Epithelial cell of esophagus (primary cell): ENCODE measurements at regions not wholly inside any gene's neighbourhood (a gene's known extent, or its start where the extent isn't known, plus 50 kb on each side); places are given as distances from the start of the nearest gene placed in this dataset.

Source experiments
- DNase-seq: peaks from one replicate; pipeline ENCODE4 v3.0.0; 2010; ENCODE audit warnings: low read depth
- H3K4me3 ChIP-seq: 2 replicates; pipeline ENCODE4 v1.5.1; 2011; ENCODE audit warnings: mild to moderate bottlenecking, low read length, control low read depth
- TF ChIP-seq, protein P1 (sequence below): IDR thresholded peaks from 2 replicates; pipeline ENCODE4 v1.5.1; 2011; ENCODE audit warnings: low read depth, mild to moderate bottlenecking, low read length, control low read depth, inconsistent platforms; ENCODE audit not compliant: insufficient read depth; ENCODE audit errors: missing control alignments

DNA sequence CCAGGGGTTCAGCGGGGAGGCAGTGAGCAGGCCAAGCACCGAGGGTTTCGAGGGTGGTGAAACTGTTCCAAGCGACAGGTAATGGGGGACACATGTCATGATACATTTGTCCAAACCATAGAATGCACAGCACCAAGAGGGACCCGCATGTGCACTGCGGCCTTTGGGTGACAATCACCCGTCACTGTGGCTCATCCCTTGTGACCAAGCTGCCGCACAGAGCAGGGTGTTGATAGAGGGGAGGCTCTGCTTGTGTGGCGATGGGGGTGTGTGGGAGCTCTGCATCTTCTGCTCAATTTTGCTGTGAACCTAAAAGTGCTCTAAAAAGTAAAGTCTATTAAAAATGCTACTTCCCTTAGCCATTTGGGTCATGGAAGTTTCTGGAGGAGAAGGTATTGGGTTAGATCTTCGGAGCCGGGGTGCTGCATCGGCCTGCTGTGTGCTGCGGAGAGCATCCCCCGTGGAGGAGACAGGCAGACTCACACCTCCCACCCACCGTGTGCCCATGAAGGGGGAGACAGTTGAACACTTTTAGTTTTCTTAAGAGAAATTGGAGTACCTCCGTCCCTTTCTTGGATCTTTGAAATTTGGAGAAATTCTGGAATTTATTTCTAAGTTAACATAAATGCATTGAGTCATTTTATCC, 280.4 kb upstream of the IRX2 start:
- H3K4me3 ChIP-seq, result no peak overlapping the region
- no peak for DNase-seq
- TF ChIP-seq, protein P1, sequence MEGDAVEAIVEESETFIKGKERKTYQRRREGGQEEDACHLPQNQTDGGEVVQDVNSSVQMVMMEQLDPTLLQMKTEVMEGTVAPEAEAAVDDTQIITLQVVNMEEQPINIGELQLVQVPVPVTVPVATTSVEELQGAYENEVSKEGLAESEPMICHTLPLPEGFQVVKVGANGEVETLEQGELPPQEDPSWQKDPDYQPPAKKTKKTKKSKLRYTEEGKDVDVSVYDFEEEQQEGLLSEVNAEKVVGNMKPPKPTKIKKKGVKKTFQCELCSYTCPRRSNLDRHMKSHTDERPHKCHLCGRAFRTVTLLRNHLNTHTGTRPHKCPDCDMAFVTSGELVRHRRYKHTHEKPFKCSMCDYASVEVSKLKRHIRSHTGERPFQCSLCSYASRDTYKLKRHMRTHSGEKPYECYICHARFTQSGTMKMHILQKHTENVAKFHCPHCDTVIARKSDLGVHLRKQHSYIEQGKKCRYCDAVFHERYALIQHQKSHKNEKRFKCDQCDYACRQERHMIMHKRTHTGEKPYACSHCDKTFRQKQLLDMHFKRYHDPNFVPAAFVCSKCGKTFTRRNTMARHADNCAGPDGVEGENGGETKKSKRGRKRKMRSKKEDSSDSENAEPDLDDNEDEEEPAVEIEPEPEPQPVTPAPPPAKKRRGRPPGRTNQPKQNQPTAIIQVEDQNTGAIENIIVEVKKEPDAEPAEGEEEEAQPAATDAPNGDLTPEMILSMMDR, result no peak

DNA sequence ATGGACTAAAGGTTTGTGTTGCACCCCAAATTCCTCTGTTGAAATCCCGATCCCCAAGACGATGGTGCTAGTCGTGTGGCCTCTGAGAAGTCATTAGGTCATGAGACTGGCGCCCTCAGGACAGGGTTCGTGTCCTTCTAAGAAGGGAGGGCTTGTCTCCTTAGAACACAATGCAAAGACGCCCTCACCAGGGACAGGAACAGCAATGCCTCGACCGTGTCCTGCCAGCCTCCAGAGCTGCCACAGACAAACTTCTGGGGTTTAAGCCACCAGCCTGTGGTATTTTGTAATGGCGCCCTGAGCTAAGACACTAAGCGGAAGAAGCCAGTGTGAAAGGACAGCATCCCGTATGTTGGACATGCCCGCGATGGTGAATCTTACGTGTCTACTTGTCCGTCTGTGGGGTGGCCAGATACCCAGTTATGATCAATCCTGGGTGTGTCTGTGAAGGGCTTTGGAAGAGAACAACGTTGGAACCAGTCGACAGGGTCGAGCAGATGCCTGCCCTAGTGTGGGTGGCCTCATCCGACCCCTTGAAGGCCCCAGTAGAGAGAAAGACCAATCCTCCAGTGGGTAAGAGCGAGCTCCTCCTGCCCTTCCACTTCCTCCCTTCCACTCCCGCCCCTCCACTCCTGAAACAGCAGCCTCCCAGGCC, 279.2 kb upstream of the IRX2 start:
- no peak overlapping the region for H3K4me3 ChIP-seq
- TF ChIP-seq, protein P1, result no peak
- no peak for DNase-seq

DNA sequence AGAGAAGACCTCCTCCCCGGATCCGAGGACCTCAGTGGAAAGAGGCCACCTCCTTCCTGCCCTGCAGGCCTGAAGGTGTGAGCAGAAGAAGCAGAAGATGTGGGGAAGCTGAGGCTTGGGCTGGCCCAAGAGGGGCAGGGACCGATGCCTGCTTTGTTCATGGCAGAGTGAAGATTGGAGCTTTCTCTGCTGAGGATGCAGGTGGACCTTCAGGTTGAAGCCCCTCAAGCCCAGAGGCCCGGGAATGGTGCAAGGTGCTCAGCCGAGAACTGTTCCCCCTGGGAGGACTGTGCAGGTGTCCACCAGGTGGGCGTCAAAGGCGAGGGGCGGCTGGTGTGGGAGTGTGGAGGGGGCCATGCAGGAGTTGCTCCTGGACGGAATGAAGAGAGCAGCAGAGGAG, 277.9 kb upstream of the IRX2 start:
- TF ChIP-seq, protein P1, result no peak
- H3K4me3 ChIP-seq, result no peak overlapping the region
- no peak for DNase-seq

DNA sequence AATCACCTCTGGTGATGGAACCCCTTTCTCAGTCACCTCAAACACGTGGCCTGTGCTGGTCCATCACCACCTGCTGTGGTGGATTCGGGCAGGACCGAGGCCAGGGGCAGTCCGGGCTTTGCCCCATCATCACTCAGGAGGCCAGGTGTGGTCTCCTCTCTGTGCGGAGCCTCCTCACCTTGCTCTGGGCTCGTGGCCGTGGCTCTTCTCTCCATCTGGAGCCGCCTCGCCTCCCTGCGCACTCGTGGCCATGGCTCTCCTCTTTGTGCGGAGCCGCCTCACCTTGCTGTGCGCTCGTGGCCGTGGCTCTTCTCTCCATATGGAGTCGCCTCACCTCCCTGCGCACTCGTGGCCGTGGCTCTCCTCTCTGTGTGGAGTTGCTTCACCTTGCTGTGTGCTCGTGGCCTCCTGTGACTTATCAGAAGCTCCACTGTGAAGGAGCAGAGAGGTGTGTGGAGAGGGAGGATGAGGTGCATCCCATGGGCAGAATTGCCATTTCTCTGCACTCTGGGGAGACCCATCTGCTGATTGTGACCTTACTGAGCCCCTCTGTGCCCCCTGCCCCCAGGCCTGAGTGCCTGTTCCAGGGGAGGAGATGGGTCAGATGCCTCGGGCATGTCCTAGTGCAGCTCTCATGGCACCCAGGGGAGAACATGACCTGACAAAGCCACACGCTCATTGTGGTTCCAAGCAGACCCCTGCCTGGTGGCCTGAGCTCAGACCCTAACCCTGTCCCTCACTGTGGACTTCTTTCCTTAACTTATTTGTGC, 276.6 kb upstream of the IRX2 start:
- no peak for DNase-seq
- H3K4me3 ChIP-seq, result no peak overlapping the region
- TF ChIP-seq, protein P1, result no peak

DNA sequence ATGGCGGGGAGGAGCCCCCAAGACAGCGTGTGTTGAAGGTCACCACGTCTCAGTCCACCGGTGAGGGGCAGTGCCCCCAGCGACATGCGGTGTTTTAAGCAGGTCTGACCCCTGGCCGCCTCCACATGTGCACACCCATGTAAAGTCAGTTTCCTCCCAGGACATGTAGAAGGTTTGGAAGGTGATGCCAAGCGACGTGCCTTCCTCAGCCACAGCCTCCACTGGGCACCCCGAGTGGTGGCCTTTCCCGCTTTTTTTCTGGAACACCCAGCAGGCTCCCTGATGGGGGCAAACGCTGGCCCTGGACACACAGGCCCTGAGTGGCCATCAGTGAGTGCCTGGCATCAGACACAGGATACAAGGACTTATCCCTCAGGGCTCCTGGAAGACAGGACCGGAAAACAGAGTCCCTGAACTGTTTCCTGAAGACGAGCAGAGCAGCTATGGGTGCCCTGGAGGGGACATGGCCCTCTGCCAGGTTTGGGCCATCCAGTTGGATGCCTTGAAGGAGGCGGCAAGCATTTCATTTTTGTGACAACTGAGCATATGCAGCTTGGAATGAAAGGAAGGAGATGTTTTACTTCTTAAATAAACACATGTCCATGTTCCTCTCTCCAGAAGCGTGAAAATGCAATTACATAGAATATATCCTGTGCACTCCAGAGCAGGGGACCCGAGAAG, 275.8 kb upstream of the IRX2 start:
- TF ChIP-seq, protein P1, result no peak
- no peak overlapping the region for H3K4me3 ChIP-seq
- no peak for DNase-seq

DNA sequence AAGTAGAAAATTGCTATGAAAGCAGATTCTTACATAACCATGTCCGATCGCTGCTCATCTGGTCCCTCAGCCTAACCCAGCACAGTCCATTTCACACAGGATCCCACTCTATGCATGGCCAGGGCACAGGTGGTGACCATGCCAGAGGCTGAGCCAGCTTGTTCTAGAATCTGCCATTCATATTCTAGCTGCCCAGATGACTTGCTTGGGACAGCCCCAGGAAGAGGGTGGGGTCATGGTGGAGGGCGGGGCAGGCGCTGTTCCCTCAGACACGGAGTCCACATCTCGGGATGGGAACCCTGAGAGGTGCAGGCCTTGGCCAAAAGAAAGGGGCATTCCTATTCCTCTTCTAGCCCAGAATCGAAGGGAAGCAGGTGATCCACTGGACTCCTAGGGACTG, 275.2 kb upstream of the IRX2 start:
- no peak overlapping the region for H3K4me3 ChIP-seq
- DNase-seq, result no peak
- TF ChIP-seq, protein P1, result no peak
